ENCODE measurements at regions not wholly inside any gene's neighbourhood (a gene's known extent, or its start where the extent isn't known, plus 50 kb on each side); places are given as distances from the start of the nearest gene placed in this dataset.

- TF ChIP-seq, protein P1, sequence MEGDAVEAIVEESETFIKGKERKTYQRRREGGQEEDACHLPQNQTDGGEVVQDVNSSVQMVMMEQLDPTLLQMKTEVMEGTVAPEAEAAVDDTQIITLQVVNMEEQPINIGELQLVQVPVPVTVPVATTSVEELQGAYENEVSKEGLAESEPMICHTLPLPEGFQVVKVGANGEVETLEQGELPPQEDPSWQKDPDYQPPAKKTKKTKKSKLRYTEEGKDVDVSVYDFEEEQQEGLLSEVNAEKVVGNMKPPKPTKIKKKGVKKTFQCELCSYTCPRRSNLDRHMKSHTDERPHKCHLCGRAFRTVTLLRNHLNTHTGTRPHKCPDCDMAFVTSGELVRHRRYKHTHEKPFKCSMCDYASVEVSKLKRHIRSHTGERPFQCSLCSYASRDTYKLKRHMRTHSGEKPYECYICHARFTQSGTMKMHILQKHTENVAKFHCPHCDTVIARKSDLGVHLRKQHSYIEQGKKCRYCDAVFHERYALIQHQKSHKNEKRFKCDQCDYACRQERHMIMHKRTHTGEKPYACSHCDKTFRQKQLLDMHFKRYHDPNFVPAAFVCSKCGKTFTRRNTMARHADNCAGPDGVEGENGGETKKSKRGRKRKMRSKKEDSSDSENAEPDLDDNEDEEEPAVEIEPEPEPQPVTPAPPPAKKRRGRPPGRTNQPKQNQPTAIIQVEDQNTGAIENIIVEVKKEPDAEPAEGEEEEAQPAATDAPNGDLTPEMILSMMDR (conservative IDR thresholded peaks at IDR 0.05; ENCODE audit: low read length), result no peak
- TF ChIP-seq EZH2phosphoT487 (IDR thresholded peaks at IDR 0.05; ENCODE audit: borderline replicate concordance, low read depth, low read length), result no peak
Observed at GRCh38 chr6:53426667-53427270, 78.0 kb upstream of the ELOVL5 start.

Measured in OCI-LY7 (cell line).